Fibroblast of lung (primary cell): ENCODE measurements at regions not wholly inside any gene's neighbourhood (a gene's known extent, or its start where the extent isn't known, plus 50 kb on each side); places are given as distances from the start of the nearest gene placed in this dataset.

Experiments used
- CTCF ChIP-seq, 2 donors: IDR thresholded peaks in 1 of 2; conservative IDR thresholded peaks in 1 of 2; 1 replicate in 1 of 2; 2 replicates in 1 of 2; pipeline ENCODE4 v1.5.1; 2011 to 2012; ENCODE audit warnings: low read length in 2 of 2, control low read depth in 1 of 2, inconsistent platforms in 1 of 2, low read depth in 1 of 2, mild to moderate bottlenecking in 1 of 2
- EZH2 ChIP-seq: IDR thresholded peaks from 2 replicates; pipeline ENCODE4 v1.5.1; 2012; ENCODE audit warnings: low read length, control low read depth, mild to moderate bottlenecking; ENCODE audit errors: missing control alignments

- TF ChIP-seq EZH2 (no peak), CTCF (conservative IDR thresholded peaks at IDR 0.05 in 1 of 2, IDR thresholded peaks at IDR 0.05 in 1 of 2; ENCODE audit: low read depth in 1 of 2, low read length in 2 of 2) (no peak)
Observed at GRCh38 chrX:3815896-3816664, 102.6 kb upstream of the PRKX start.
